ENCODE measurements at regions not wholly inside any gene's neighbourhood (a gene's known extent, or its start where the extent isn't known, plus 50 kb on each side); places are given as distances from the start of the nearest gene placed in this dataset. TPM values are rescaled to one million over a fixed set of nuclear protein-coding genes. Genes with fewer than 3 reads are reported as not detected.

Small RNAs in the stretch of these regions (small RNA-seq; reads per million reads assigned to genes)
- gene RN7SL797P (ENCODE audit: low replicate concordance) = not detected

All from GM23338 (cell line).